ENCODE measurements at regions not wholly inside any gene's neighbourhood (a gene's known extent, or its start where the extent isn't known, plus 50 kb on each side); places are given as distances from the start of the nearest gene placed in this dataset.

DNA sequence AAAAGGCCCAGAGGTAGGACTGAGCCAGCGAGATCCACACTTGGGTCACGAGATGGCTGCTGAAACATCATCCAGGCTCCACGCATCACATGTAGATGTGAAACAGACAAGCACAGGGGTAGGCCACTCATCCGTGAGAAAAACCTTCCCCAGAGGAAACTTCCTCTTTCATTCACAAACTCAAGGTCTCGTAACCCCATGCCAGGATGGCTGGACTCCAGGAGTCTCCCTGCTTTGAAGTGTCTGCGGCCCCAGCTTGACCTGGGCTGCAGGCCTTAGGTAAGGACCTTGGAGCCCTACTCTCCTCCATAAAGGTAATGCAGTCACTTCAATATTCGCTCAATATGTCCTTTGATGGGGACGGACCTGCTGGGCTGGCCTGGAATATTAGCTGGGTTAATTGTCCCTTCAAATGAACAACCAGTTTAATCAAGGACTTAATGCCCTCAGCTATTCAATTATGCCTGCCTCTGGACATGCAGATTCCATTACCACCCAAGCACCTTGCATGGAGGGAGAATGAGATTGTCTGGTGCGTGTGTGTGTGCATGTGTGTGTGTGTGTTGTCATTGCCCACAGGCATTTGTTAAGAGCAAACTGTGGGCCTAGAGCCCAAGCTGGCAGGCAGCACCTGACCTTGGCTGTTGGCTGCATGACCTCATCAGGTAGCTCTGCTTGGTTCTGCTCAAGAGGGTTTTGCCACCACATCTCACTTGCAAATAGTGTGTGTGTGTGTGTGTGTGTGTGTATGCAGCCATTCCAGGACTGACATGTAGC is 186.9 kb upstream of the TLE3 start:
- peaks cover 0 to 8% (median 0%) of the 10 kb centered on the region in 4 donors for H3K4me1 ChIP-seq
- DNase-seq: peak; percentile 20 to 66 (median 43)

DNA sequence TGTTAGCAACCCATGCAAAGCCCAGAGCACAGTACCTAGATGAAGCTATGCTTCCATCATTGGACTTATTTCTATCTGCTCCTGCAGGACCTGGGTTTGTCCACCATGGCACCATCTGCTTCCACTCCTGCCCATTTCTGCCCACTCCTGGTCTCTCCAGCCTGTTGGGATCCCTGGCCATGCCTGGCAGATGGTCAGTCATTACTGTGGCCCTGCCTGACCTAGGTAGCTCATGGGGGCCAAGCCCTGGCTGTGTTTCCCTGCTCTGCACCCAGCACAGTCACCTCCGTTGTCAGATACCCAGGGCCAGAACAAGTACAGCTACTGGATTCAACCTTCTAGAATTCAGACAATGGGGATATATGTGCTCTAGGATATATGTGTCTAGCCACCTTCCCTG is 185.8 kb upstream of the TLE3 start:
- Histone ChIP-seq H3K4me1 (peaks cover 0 to 8% (median 0%) of the 10 kb centered on the region in 4 donors), H3K4me3 (no peak overlapping the region), H3K36me3 (no peaks in the 10 kb centered on the region), H3K27ac (no peak overlapping the region), H3K9me3 (no peaks in the 10 kb centered on the region), H3K27me3 (no peaks in the 10 kb centered on the region)
- TF ChIP-seq POLR2A (IDR thresholded peaks at IDR 0.05): no peak
- TF ChIP-seq, protein P1, sequence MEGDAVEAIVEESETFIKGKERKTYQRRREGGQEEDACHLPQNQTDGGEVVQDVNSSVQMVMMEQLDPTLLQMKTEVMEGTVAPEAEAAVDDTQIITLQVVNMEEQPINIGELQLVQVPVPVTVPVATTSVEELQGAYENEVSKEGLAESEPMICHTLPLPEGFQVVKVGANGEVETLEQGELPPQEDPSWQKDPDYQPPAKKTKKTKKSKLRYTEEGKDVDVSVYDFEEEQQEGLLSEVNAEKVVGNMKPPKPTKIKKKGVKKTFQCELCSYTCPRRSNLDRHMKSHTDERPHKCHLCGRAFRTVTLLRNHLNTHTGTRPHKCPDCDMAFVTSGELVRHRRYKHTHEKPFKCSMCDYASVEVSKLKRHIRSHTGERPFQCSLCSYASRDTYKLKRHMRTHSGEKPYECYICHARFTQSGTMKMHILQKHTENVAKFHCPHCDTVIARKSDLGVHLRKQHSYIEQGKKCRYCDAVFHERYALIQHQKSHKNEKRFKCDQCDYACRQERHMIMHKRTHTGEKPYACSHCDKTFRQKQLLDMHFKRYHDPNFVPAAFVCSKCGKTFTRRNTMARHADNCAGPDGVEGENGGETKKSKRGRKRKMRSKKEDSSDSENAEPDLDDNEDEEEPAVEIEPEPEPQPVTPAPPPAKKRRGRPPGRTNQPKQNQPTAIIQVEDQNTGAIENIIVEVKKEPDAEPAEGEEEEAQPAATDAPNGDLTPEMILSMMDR (IDR thresholded peaks at IDR 0.05): no peak
- no peak for DNase-seq

More for the DNA sequence above, 186.9 kb upstream of the TLE3 start:
- H3K27me3 ChIP-seq: no peaks in the 10 kb centered on the region
- no peaks in the 10 kb centered on the region for H3K36me3 ChIP-seq
- TF ChIP-seq, protein P1 (IDR thresholded peaks at IDR 0.05): no peak
- TF ChIP-seq POLR2A (IDR thresholded peaks at IDR 0.05): no peak
- no peak overlapping the region for H3K4me3 ChIP-seq
- H3K9me3 ChIP-seq: no peaks in the 10 kb centered on the region
- H3K27ac ChIP-seq: peak overlapping the region in 1 of 4 donors; percentile 8

DNA sequence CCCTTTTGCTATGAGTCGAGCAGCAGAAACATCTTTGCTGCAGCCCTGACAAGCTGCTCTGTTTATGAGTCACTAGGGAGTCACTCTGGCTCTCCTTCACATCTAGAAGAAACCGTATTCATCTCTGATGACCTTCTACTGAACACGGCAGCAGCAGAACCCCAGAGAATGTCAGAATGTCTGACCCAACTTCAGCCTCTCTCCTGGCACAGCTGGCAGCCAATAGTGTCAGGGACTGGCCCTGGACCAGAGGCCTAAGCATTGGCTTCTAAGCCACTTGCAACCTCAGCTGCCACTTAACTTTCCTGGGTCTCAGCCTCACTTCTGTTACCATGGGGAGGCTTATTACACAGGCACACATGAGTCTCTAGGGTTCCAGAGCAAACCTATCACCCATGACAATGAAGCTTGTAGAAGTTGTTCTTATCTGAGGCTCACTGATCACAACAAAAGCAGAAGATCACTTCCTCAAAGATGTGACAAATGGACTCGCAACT is 184.1 kb upstream of the TLE3 start:
- Histone ChIP-seq H3K4me1 (peaks cover 0 to 8% (median 0%) of the 10 kb centered on the region in 4 donors), H3K27ac (peak overlapping the region in 1 of 4 donors; percentile 46), H3K4me3 (no peak overlapping the region), H3K9me3 (no peaks in the 10 kb centered on the region), H3K27me3 (no peaks in the 10 kb centered on the region), H3K36me3 (no peaks in the 10 kb centered on the region)
- no peak for TF ChIP-seq POLR2A (IDR thresholded peaks at IDR 0.05)
- TF ChIP-seq, protein P1 (IDR thresholded peaks at IDR 0.05): no peak
- peak; percentile 24 to 47 (median 34) for DNase-seq

DNA sequence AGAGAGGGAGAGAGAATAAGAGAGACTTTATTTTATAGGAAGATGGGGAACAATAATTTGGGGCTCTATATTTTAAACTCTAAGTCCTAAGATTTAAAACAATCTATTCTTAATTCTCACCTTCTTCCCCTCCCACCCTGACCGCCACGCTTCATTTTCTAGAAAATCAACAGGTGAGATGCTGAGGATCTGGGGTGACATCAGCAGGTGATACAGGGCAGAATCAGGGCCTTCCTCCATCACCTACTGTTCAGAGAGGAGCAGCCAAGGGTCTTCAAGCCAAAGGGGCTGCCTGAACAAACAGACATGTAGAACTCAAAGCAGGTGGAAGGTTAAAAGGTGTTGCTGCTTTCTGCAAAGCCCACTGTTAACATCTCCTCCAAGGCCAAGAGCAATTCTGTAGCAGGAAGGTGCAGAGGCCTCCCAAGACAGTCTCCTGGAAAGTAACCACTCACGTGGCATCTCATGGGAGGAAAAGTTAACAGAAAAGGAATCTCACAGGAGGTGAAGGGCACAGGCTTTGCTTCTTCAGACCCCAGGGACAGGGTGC is 183.6 kb upstream of the TLE3 start:
- H3K27me3 ChIP-seq: no peaks in the 10 kb centered on the region
- H3K36me3 ChIP-seq: no peaks in the 10 kb centered on the region
- DNase-seq: no peak
- H3K4me1 ChIP-seq: peaks cover 0 to 8% (median 0%) of the 10 kb centered on the region in 4 donors
- H3K4me3 ChIP-seq: no peak overlapping the region
- peak overlapping the region in 1 of 4 donors; percentile 46 for H3K27ac ChIP-seq
- TF ChIP-seq, protein P1 (IDR thresholded peaks at IDR 0.05): no peak
- no peak for TF ChIP-seq POLR2A (IDR thresholded peaks at IDR 0.05)
- H3K9me3 ChIP-seq: no peaks in the 10 kb centered on the region

DNA sequence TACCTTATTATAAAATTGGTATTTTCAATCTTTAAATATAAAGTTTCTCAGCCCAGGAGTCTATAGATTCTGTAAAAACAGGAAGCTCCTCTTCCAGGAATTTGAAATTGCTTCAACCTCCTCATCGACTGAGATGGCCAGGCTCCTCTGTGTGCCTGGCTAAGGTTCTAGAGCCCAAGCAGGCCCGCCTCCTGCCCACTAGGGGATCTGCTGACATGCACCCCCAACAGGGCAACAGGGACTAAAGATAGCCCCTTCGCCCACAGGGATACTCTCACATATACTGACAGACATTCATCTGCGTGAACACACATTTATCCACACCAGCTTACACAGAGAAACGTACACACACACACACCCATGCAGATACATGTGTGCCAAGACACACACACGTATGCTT is 183.1 kb upstream of the TLE3 start:
- no peak overlapping the region for H3K4me3 ChIP-seq
- no peak for TF ChIP-seq POLR2A (IDR thresholded peaks at IDR 0.05)
- TF ChIP-seq, protein P1 (IDR thresholded peaks at IDR 0.05): no peak
- peak in 1 of 3 donors; percentile 30 for DNase-seq
- H3K9me3 ChIP-seq: no peaks in the 10 kb centered on the region
- H3K27me3 ChIP-seq: no peaks in the 10 kb centered on the region
- no peak overlapping the region for H3K27ac ChIP-seq
- H3K36me3 ChIP-seq: no peaks in the 10 kb centered on the region
- peaks cover 0 to 8% (median 0%) of the 10 kb centered on the region in 4 donors for H3K4me1 ChIP-seq
